Right atrium auricular region (tissue), 2 donors: ENCODE measurements at regions not wholly inside any gene's neighbourhood (a gene's known extent, or its start where the extent isn't known, plus 50 kb on each side); places are given as distances from the start of the nearest gene placed in this dataset.

Source experiments
- DNase-seq: peaks from one replicate; pipeline ENCODE4 v3.0.0-alpha.2; 2019; ENCODE audit warnings: low spot score
- H3K27ac ChIP-seq, 2 donors: fragments of 200-600 bp; sonication (generic); 1 replicate in 1 of 2; 2 replicates in 1 of 2; pipeline ENCODE4 v1.5.1; 2016 to 2019
- H3K27me3 ChIP-seq, 2 donors: fragments of 200-600 bp; sonication (generic); one replicate each; pipeline versions ENCODE4 v1.5.1 to v1.6.0; 2017 to 2019
- H3K36me3 ChIP-seq: fragments of 200-600 bp; sonication (generic); one replicate; pipeline ENCODE4 v1.5.1; 2016
- H3K4me1 ChIP-seq, 2 donors: fragments of 200-600 bp; sonication (generic); one replicate each; pipeline versions ENCODE4 v1.5.1 to v1.6.0; 2017 to 2019
- H3K4me3 ChIP-seq, 2 donors: fragments of 200-600 bp; sonication (generic); 1 replicate in 1 of 2; 2 replicates in 1 of 2; pipeline ENCODE4 v1.5.1; 2017 to 2019; ENCODE audit warnings: mild to moderate bottlenecking in 1 of 2, moderate library complexity in 1 of 2
- H3K9me3 ChIP-seq, 2 donors: fragments of 200-600 bp; sonication (generic); one replicate each; pipeline ENCODE4 v1.5.1; 2019
- CTCF ChIP-seq, 2 donors: fragments of 200-600 bp; sonication (generic); IDR thresholded peaks; one replicate each; pipeline ENCODE4 v1.5.1; 2019; ENCODE audit warnings: antibody characterized with exemption in 2 of 2

DNA sequence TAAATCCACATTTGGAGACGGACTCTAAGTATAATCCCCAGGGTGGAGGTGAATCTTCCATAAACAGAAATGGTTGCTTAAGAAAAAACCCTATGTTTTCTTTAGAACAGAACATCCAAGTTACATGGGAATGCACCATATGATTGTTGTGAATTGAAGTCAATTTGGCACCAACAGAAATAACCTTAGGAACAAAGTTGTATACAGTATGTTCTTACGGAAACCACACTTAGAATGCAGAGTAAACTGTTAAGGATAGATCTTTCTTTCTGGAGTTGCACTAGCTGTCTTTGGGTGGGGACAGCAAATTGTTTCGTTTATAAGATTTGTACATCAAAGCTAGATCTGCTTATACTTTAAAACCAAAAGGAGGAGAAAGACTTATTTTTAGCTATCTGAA, 316.4 kb downstream of the PTEN start:
- TF ChIP-seq CTCF (IDR thresholded peaks at IDR 0.05) = no peak
- DNase-seq = no peak
- H3K9me3 ChIP-seq = peaks cover 0 to 6% of the 10 kb centered on the region in 2 donors
- H3K4me1 ChIP-seq = no peaks in the 10 kb centered on the region
- no peak overlapping the region for H3K4me3 ChIP-seq
- no peaks in the 10 kb centered on the region for H3K27me3 ChIP-seq
- H3K36me3 ChIP-seq = no peaks in the 10 kb centered on the region
- no peak overlapping the region for H3K27ac ChIP-seq

GRCh38 chr10:88181902-88182600, 318.6 kb downstream of the PTEN start:
- TF ChIP-seq CTCF (IDR thresholded peaks at IDR 0.05) = no peak
- Histone ChIP-seq H3K4me3 (no peak overlapping the region), H3K36me3 (no peaks in the 10 kb centered on the region), H3K9me3 (no peaks in the 10 kb centered on the region), H3K4me1 (no peaks in the 10 kb centered on the region), H3K27me3 (no peaks in the 10 kb centered on the region), H3K27ac (no peak overlapping the region)
- DNase-seq = no peak

- DNase-seq = no peak
- no peaks in the 10 kb centered on the region for H3K36me3 ChIP-seq
- no peaks in the 10 kb centered on the region for H3K9me3 ChIP-seq
- no peak overlapping the region for H3K4me3 ChIP-seq
- no peak for TF ChIP-seq CTCF (IDR thresholded peaks at IDR 0.05)
- H3K27me3 ChIP-seq = no peaks in the 10 kb centered on the region
- no peak overlapping the region for H3K27ac ChIP-seq
- H3K4me1 ChIP-seq = no peaks in the 10 kb centered on the region
Observed at GRCh38 chr10:88182601-88182930, 319.1 kb downstream of the PTEN start.

DNA sequence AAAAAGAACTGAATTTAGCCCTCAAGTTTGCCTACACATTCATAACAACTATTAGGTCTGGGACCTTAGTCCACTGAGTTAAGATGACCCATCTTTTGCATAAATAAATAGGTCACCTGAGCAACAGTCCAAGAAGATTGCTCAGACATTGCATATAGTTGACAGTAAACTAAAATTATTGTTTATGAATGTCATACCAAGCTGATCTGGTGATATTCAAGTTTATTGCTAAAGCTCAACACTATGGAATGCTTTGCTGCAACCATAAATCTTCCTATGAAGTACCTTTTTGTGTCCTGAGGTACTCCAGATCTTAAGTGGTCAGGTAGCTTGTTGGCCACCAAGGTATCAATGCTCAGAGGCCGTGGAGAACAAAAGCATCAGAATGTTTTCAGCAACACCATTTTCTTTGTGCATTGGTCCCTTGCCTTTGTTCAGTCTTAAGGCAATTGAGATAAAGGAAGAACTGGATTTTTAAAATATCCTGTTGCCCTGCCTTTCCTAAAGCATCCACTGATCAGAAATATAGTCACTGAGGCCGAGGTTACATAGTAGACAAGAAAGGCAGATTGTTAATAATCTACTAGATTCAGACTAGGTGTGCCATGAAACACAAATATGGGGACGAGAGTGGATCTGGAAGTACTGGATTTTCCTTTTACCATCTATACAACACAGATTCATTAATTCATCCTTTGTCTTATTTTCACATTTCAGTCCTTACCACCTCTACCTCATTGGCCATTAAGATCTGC, 321.3 kb downstream of the PTEN start:
- Histone ChIP-seq H3K4me1 (no peaks in the 10 kb centered on the region), H3K9me3 (no peaks in the 10 kb centered on the region), H3K36me3 (no peaks in the 10 kb centered on the region), H3K4me3 (no peak overlapping the region), H3K27me3 (no peaks in the 10 kb centered on the region), H3K27ac (no peak overlapping the region)
- TF ChIP-seq CTCF (IDR thresholded peaks at IDR 0.05) = no peak
- no peak for DNase-seq

- Histone ChIP-seq H3K4me1 (no peaks in the 10 kb centered on the region), H3K27me3 (no peaks in the 10 kb centered on the region), H3K36me3 (no peaks in the 10 kb centered on the region), H3K4me3 (no peak overlapping the region), H3K27ac (no peak overlapping the region), H3K9me3 (no peaks in the 10 kb centered on the region)
- no peak for DNase-seq
- no peak for TF ChIP-seq CTCF (IDR thresholded peaks at IDR 0.05)
Observed at GRCh38 chr10:88185830-88186229, 322.4 kb downstream of the PTEN start.
